ENCODE measurements at regions not wholly inside any gene's neighbourhood (a gene's known extent, or its start where the extent isn't known, plus 50 kb on each side); places are given as distances from the start of the nearest gene placed in this dataset.

DNA sequence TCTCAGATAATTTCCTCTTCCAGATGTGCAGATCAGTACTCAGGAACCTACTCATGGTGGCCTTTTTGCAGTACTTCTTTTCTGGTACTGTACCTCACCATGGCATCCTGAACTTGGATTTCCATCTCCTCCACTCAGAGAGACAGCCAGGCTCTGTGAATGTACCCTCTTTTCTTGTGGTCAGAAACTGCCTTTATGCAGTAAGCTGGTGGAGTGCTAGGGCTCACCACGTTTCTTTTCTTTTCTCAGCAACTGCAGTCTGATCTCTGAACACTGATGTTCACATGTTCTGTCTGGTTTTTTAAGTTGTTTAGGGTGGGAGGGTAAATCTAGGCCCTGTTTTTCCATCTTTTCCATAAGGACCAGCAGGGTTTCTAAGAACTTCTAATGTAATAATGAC is 99.8 kb upstream of the NRXN3 start:
- Histone ChIP-seq H2AFZ (ENCODE audit: low read length) (no peak overlapping the region), H3K9me3 (replicated peaks in 1 of 2; ENCODE audit: control insufficient read depth in 2 of 2, insufficient read depth in 1 of 2, low read depth in 1 of 2, low read length in 2 of 2) (no peaks in the 10 kb centered on the region)
- no CpG with 5 or more reads among the region's 1 CpG for WGBS, 2 donors (ENCODE audit: extremely low coverage in 2 of 2, insufficient read length in 2 of 2, insufficient replicate concordance in 1 of 2)

DNA sequence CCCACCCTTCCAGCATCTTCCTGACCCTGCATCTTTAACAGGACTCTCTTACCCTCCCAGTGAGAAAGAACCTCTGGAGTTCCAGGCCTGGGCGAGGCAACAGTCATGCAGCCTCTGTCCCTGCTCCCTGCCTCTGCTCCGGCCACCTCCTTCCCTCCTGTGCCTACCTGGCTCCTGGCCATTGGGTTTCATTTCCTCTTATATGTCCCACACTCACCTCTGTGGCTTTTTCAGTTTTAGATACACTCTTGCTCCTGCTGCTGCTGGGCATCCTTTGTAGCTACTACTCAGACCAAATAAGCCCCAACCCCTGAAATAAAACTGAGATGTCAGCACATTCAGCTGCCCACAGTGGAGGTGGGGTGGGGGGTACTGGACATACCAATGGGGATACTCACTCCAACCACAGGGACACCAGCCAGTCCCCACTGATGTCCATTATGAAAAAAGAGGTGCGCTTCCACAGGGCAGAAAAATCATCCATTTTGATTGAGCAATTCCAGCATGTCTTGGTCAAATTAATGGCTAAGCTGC is 99.1 kb upstream of the NRXN3 start:
- Histone ChIP-seq H3K23ac (ENCODE audit: low read depth, low read length, poor library complexity) (no peak overlapping the region), H3K4me1 (ENCODE audit: control insufficient read depth in 2 of 2, insufficient read depth in 1 of 2, low read depth in 1 of 2, low read length in 2 of 2) (peaks cover 0 to 7% of the 10 kb centered on the region in 2 donors), H3K4me2 (ENCODE audit: insufficient read depth, low read length, poor library complexity, severe bottlenecking) (no peak overlapping the region), H2BK120ac (ENCODE audit: low read depth, low read length) (no peak overlapping the region), H3K27ac (replicated peaks; ENCODE audit: low read length) (no peak overlapping the region), H4K8ac (ENCODE audit: low read depth, low read length) (no peak overlapping the region), H3K27me3 (ENCODE audit: control insufficient read depth in 3 of 3, insufficient read depth in 3 of 3, low read depth in 1 of 3, low read length in 3 of 3) (no peaks in the 10 kb centered on the region), H2AFZ (ENCODE audit: low read length) (no peak overlapping the region), H3K4ac (ENCODE audit: low read length) (no peak overlapping the region), H2AK5ac (ENCODE audit: low read depth, low read length) (no peak overlapping the region), H3K4me3 (ENCODE audit: low read length in 2 of 2) (no peak overlapping the region), H3K18ac (ENCODE audit: low read length) (no peak overlapping the region), H2BK15ac (ENCODE audit: low read length) (no peak overlapping the region), H3K9ac (ENCODE audit: low read depth, low read length, poor library complexity) (no peak overlapping the region), H3K9me3 (replicated peaks in 1 of 2; ENCODE audit: control insufficient read depth in 2 of 2, insufficient read depth in 1 of 2, low read depth in 1 of 2, low read length in 2 of 2) (no peaks in the 10 kb centered on the region), H3K79me1 (ENCODE audit: low read depth, low read length) (no peaks in the 10 kb centered on the region), H2BK5ac (ENCODE audit: low read length) (no peak overlapping the region), H2BK12ac (ENCODE audit: low read length) (no peak overlapping the region), H3K36me3 (replicated peaks in 1 of 2; ENCODE audit: control insufficient read depth in 2 of 2, insufficient read depth in 2 of 2, low read length in 2 of 2) (no peaks in the 10 kb centered on the region), H3K14ac (ENCODE audit: low read length) (no peak overlapping the region), H4K91ac (ENCODE audit: low read depth, low read length, poor library complexity) (no peak overlapping the region)
- WGBS, 2 donors (ENCODE audit: extremely low coverage in 2 of 2, insufficient read length in 2 of 2, insufficient replicate concordance in 1 of 2), result no CpG with 5 or more reads among the region's 3 CpGs
- no peak for DNase-seq (ENCODE audit: low spot score)

More for the DNA sequence above, 99.8 kb upstream of the NRXN3 start:
- no peak overlapping the region for H2AK5ac ChIP-seq (ENCODE audit: low read depth, low read length)
- H3K9ac ChIP-seq (ENCODE audit: low read depth, low read length, poor library complexity), result no peak overlapping the region
- H3K23ac ChIP-seq (ENCODE audit: low read depth, low read length, poor library complexity), result no peak overlapping the region
- H3K18ac ChIP-seq (ENCODE audit: low read length), result no peak overlapping the region
- no peak overlapping the region for H3K14ac ChIP-seq (ENCODE audit: low read length)
- H3K36me3 ChIP-seq (replicated peaks in 1 of 2; ENCODE audit: control insufficient read depth in 2 of 2, insufficient read depth in 2 of 2, low read length in 2 of 2), result no peaks in the 10 kb centered on the region
- H3K4me1 ChIP-seq (ENCODE audit: control insufficient read depth in 2 of 2, insufficient read depth in 1 of 2, low read depth in 1 of 2, low read length in 2 of 2), result peaks cover 0 to 6% of the 10 kb centered on the region in 2 donors
- H2BK15ac ChIP-seq (ENCODE audit: low read length), result no peak overlapping the region
- no peak overlapping the region for H2BK12ac ChIP-seq (ENCODE audit: low read length)
- H3K4me2 ChIP-seq (ENCODE audit: insufficient read depth, low read length, poor library complexity, severe bottlenecking), result no peak overlapping the region
- no peaks in the 10 kb centered on the region for H3K79me1 ChIP-seq (ENCODE audit: low read depth, low read length)
- no peak for DNase-seq (ENCODE audit: low spot score)
- H3K27me3 ChIP-seq (ENCODE audit: control insufficient read depth in 3 of 3, insufficient read depth in 3 of 3, low read depth in 1 of 3, low read length in 3 of 3), result no peaks in the 10 kb centered on the region
- H3K4me3 ChIP-seq (ENCODE audit: low read length in 2 of 2), result no peak overlapping the region
- H2BK120ac ChIP-seq (ENCODE audit: low read depth, low read length), result no peak overlapping the region
- H3K4ac ChIP-seq (ENCODE audit: low read length), result no peak overlapping the region
- H3K27ac ChIP-seq (replicated peaks; ENCODE audit: low read length), result no peak overlapping the region
- no peak overlapping the region for H4K91ac ChIP-seq (ENCODE audit: low read depth, low read length, poor library complexity)
- no peak overlapping the region for H4K8ac ChIP-seq (ENCODE audit: low read depth, low read length)
- no peak overlapping the region for H2BK5ac ChIP-seq (ENCODE audit: low read length)

DNA sequence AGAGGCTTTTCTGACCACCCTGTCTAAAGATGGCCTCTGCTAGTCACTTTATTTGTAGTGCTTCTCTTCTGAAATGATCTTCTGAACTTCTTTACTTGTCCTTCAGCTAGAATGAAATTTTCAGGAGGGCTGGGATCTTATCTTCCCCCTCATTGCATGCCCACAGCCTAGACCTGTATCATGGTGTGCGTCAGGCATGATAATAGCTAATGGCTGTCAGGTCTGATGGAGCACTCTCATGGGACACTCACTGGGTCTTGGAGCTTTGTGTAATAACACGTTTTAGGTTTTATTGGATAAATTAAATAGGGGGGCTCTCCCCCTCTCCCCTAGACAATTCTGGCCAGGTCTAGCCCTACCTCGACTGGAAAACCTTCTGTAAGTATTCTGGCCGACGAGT is 97.1 kb upstream of the NRXN3 start:
- no peak overlapping the region for H4K91ac ChIP-seq (ENCODE audit: low read depth, low read length, poor library complexity)
- H2BK5ac ChIP-seq (ENCODE audit: low read length), result no peak overlapping the region
- H3K27ac ChIP-seq (replicated peaks; ENCODE audit: low read length), result no peak overlapping the region
- H3K9me3 ChIP-seq (replicated peaks in 1 of 2; ENCODE audit: control insufficient read depth in 2 of 2, insufficient read depth in 1 of 2, low read depth in 1 of 2, low read length in 2 of 2), result no peaks in the 10 kb centered on the region
- H3K79me1 ChIP-seq (ENCODE audit: low read depth, low read length), result no peaks in the 10 kb centered on the region
- no peak overlapping the region for H3K23ac ChIP-seq (ENCODE audit: low read depth, low read length, poor library complexity)
- no peak overlapping the region for H3K14ac ChIP-seq (ENCODE audit: low read length)
- no peak overlapping the region for H2BK12ac ChIP-seq (ENCODE audit: low read length)
- no peak overlapping the region for H2AFZ ChIP-seq (ENCODE audit: low read length)
- H2BK15ac ChIP-seq (ENCODE audit: low read length), result no peak overlapping the region
- DNase-seq (ENCODE audit: low spot score), result no peak
- no peak overlapping the region for H2AK5ac ChIP-seq (ENCODE audit: low read depth, low read length)
- H4K8ac ChIP-seq (ENCODE audit: low read depth, low read length), result no peak overlapping the region
- H2BK120ac ChIP-seq (ENCODE audit: low read depth, low read length), result no peak overlapping the region
- no peak overlapping the region for H3K9ac ChIP-seq (ENCODE audit: low read depth, low read length, poor library complexity)
- no peak overlapping the region for H3K4ac ChIP-seq (ENCODE audit: low read length)
- no peak overlapping the region for H3K4me3 ChIP-seq (ENCODE audit: low read length in 2 of 2)
- no CpG with 5 or more reads among the region's 5 CpGs for WGBS, 2 donors (ENCODE audit: extremely low coverage in 2 of 2, insufficient read length in 2 of 2, insufficient replicate concordance in 1 of 2)
- peaks cover 0 to 7% of the 10 kb centered on the region in 2 donors for H3K4me1 ChIP-seq (ENCODE audit: control insufficient read depth in 2 of 2, insufficient read depth in 1 of 2, low read depth in 1 of 2, low read length in 2 of 2)
- no peak overlapping the region for H3K4me2 ChIP-seq (ENCODE audit: insufficient read depth, low read length, poor library complexity, severe bottlenecking)
- no peak overlapping the region for H3K18ac ChIP-seq (ENCODE audit: low read length)
- no peaks in the 10 kb centered on the region for H3K36me3 ChIP-seq (replicated peaks in 1 of 2; ENCODE audit: control insufficient read depth in 2 of 2, insufficient read depth in 2 of 2, low read length in 2 of 2)
- no peaks in the 10 kb centered on the region for H3K27me3 ChIP-seq (ENCODE audit: control insufficient read depth in 3 of 3, insufficient read depth in 3 of 3, low read depth in 1 of 3, low read length in 3 of 3)

DNA sequence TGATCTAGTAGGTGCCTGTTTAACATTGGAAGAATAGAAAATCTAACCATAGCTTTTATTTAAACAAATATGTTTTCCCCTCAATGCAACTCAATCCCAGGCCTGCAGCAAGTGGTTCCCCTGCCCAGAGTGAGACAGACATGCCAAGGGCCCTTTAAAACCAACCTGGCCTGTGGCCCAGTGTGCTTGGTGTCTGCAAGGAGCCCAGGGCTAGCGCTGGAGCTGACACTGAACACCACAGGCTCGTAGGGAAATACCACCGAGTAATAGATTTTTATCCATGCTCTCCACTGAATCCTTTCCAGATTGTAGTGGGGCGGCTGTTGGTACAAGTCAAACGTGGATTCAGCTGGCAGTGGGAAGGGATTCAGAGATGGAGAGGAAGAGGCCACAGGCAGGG is 95.6 kb upstream of the NRXN3 start:
- H3K9me3 ChIP-seq (replicated peaks in 1 of 2; ENCODE audit: control insufficient read depth in 2 of 2, insufficient read depth in 1 of 2, low read depth in 1 of 2, low read length in 2 of 2), result no peaks in the 10 kb centered on the region
- H2AFZ ChIP-seq (ENCODE audit: low read length), result no peak overlapping the region
- H3K4ac ChIP-seq (ENCODE audit: low read length), result no peak overlapping the region
- peak overlapping the region; percentile 59 for H3K18ac ChIP-seq (ENCODE audit: low read length)
- no peak overlapping the region for H2BK120ac ChIP-seq (ENCODE audit: low read depth, low read length)
- no peak overlapping the region for H3K23ac ChIP-seq (ENCODE audit: low read depth, low read length, poor library complexity)
- H2BK15ac ChIP-seq (ENCODE audit: low read length), result no peak overlapping the region
- no peak overlapping the region for H3K9ac ChIP-seq (ENCODE audit: low read depth, low read length, poor library complexity)
- H2BK5ac ChIP-seq (ENCODE audit: low read length), result no peak overlapping the region
- no peak overlapping the region for H2BK12ac ChIP-seq (ENCODE audit: low read length)
- no peak overlapping the region for H2AK5ac ChIP-seq (ENCODE audit: low read depth, low read length)
- no peaks in the 10 kb centered on the region for H3K36me3 ChIP-seq (replicated peaks in 1 of 2; ENCODE audit: control insufficient read depth in 2 of 2, insufficient read depth in 2 of 2, low read length in 2 of 2)
- no peaks in the 10 kb centered on the region for H3K27me3 ChIP-seq (ENCODE audit: control insufficient read depth in 3 of 3, insufficient read depth in 3 of 3, low read depth in 1 of 3, low read length in 3 of 3)
- no peaks in the 10 kb centered on the region for H3K79me1 ChIP-seq (ENCODE audit: low read depth, low read length)
- peaks cover 0 to 7% of the 10 kb centered on the region in 2 donors for H3K4me1 ChIP-seq (ENCODE audit: control insufficient read depth in 2 of 2, insufficient read depth in 1 of 2, low read depth in 1 of 2, low read length in 2 of 2)
- no peak overlapping the region for H3K4me3 ChIP-seq (ENCODE audit: low read length in 2 of 2)
- H4K91ac ChIP-seq (ENCODE audit: low read depth, low read length, poor library complexity), result no peak overlapping the region
- DNase-seq (ENCODE audit: low spot score), result no peak
- no peak overlapping the region for H4K8ac ChIP-seq (ENCODE audit: low read depth, low read length)
- H3K4me2 ChIP-seq (ENCODE audit: insufficient read depth, low read length, poor library complexity, severe bottlenecking), result no peak overlapping the region
- no CpG with 5 or more reads among the region's 5 CpGs for WGBS, 2 donors (ENCODE audit: extremely low coverage in 2 of 2, insufficient read length in 2 of 2, insufficient replicate concordance in 1 of 2)
- H3K14ac ChIP-seq (ENCODE audit: low read length), result no peak overlapping the region
- no peak overlapping the region for H3K27ac ChIP-seq (replicated peaks; ENCODE audit: low read length)

All from neuronal stem cell (in vitro differentiated cells).